Endothelial cell of umbilical vein (primary cell): ENCODE measurements at regions not wholly inside any gene's neighbourhood (a gene's known extent, or its start where the extent isn't known, plus 50 kb on each side); places are given as distances from the start of the nearest gene placed in this dataset.

Experiments
- BruUV-seq: library from RNA; stranded (reverse); fragments of 400-500 nt; replicated peaks from 2 replicates; lab custom pipeline; 2021; lab: Mats Ljungman, UMichigan
- CTCF ChIA-PET: fragments of 300-600, 350-600 bp; sonication (Branson Sonifier 250); formaldehyde crosslinking; loops from one replicate; lab custom pipeline; 2021; ENCODE audit warnings: antibody characterized with exemption, inconsistent platforms; lab: Charles Lee
- POLR2A ChIA-PET: fragments of 300-600, 350-600 bp; sonication (Branson Sonifier 250); formaldehyde crosslinking; loops from one replicate; lab custom pipeline; 2021; ENCODE audit warnings: antibody characterized with exemption, inconsistent platforms; lab: Charles Lee
- DNase-seq: peaks from one replicate; pipeline ENCODE4 v3.0.0-alpha.2; 2011; ENCODE audit warnings: low read depth, low spot score
- FAIRE-seq: peaks from 2 replicates; lab custom pipeline; 2011; peaks lifted over from hg19 to GRCh38; lab: Jason Lieb, UNC
- H2AFZ ChIP-seq: 2 replicates; pipeline ENCODE4 v1.6.0; 2012; ENCODE audit warnings: low read depth, low read length, control low read depth, inconsistent platforms
- H3K27ac ChIP-seq: 2 replicates; pipeline ENCODE4 v1.5.1; 2011; ENCODE audit warnings: low read depth, mild to moderate bottlenecking, control low read depth, low read length, moderate library complexity; ENCODE audit not compliant: insufficient read depth
- H3K27me3 ChIP-seq, 2 experiments: 2 replicates each; pipeline versions ENCODE4 v1.6.0 to v1.6.1; 2011; ENCODE audit warnings: low read length in 2 of 2, mixed read lengths in 1 of 2; ENCODE audit not compliant: control insufficient read depth in 2 of 2, insufficient read depth in 2 of 2
- H3K36me3 ChIP-seq, 2 experiments: 2 replicates in 1 of 2; 3 replicates in 1 of 2; pipeline ENCODE4 v1.5.1; 2011; ENCODE audit warnings: low read length in 2 of 2, mild to moderate bottlenecking in 1 of 2, moderate library complexity in 1 of 2; ENCODE audit not compliant: control insufficient read depth in 2 of 2, insufficient read depth in 2 of 2; ENCODE audit errors: extremely low read depth in 1 of 2
- H3K4me1 ChIP-seq: 3 replicates; pipeline ENCODE4 v1.5.1; 2011; ENCODE audit warnings: mild to moderate bottlenecking, low read length; ENCODE audit not compliant: control insufficient read depth, insufficient read depth; ENCODE audit errors: extremely low read depth
- H3K4me2 ChIP-seq: 2 replicates; pipeline ENCODE4 v1.6.1; 2011; ENCODE audit warnings: low read length, control low read depth, mixed read lengths; ENCODE audit not compliant: insufficient read depth
- H3K4me3 ChIP-seq, 3 experiments: fragments of 200-600 bp in 1 of 3; sonication (generic), shearing (Covaris generic) in 1 of 3; replicated peaks in 1 of 3; 2 replicates each; pipeline ENCODE4 v1.5.1; 2011 to 2016; ENCODE audit warnings: control low read depth in 3 of 3, low read length in 3 of 3, mild to moderate bottlenecking in 2 of 3, inconsistent platforms in 1 of 3, low read depth in 1 of 3, moderate library complexity in 1 of 3; ENCODE audit not compliant: insufficient read depth in 1 of 3
- H3K79me2 ChIP-seq: 2 replicates; pipeline ENCODE4 v1.6.0; 2012; ENCODE audit warnings: low read length, inconsistent platforms; ENCODE audit not compliant: control insufficient read depth, insufficient read depth
- H3K9ac ChIP-seq: replicated peaks from 2 replicates; pipeline ENCODE3; 2011; ENCODE audit warnings: low read length, control low read depth; ENCODE audit not compliant: insufficient read depth; ENCODE audit errors: extremely low read depth
- H3K9me1 ChIP-seq: replicated peaks from 3 replicates; pipeline ENCODE4 v1.6.0; 2011; ENCODE audit warnings: mild to moderate bottlenecking, low read length; ENCODE audit not compliant: control insufficient read depth, insufficient read depth; ENCODE audit errors: extremely low read depth
- H3K9me3 ChIP-seq: replicated peaks from 2 replicates; pipeline ENCODE4 v1.5.1; 2012; ENCODE audit warnings: low read length, inconsistent platforms; ENCODE audit not compliant: control insufficient read depth, insufficient read depth
- H4K20me1 ChIP-seq: replicated peaks from 2 replicates; pipeline ENCODE3; 2011; ENCODE audit warnings: mild to moderate bottlenecking, low read length; ENCODE audit not compliant: control insufficient read depth, insufficient read depth; ENCODE audit errors: extremely low read depth
- EZH2 ChIP-seq: IDR thresholded peaks from 2 replicates; pipeline ENCODE4 v1.6.1; 2012; ENCODE audit warnings: borderline replicate concordance, low read depth, mild to moderate bottlenecking, moderate library complexity, low read length, inconsistent platforms; ENCODE audit not compliant: severe bottlenecking
- FOS ChIP-seq: IDR thresholded peaks from 2 replicates; pipeline ENCODE4 v1.6.1; 2011; ENCODE audit warnings: mild to moderate bottlenecking, low read length, moderate library complexity, borderline replicate concordance; ENCODE audit not compliant: insufficient read depth
- MYC ChIP-seq: IDR thresholded peaks from one replicate; pipeline ENCODE4 v1.6.1; 2011; ENCODE audit warnings: mild to moderate bottlenecking, low read depth, low read length
- POLR2A ChIP-seq: IDR thresholded peaks from 2 replicates; pipeline ENCODE4 v1.6.1; 2012; ENCODE audit warnings: low read depth, mild to moderate bottlenecking, control low read depth, low read length
- dilution Hi-C: fragments of 300-500 bp; cut with MboI; formaldehyde crosslinking; loops from one replicate; pipeline ENCODE4 v1.15.0; 2019; ENCODE audit warnings: low sequenced_read_pairs; ENCODE audit not compliant: extremely low pct_ligation_motif_present
- intact Hi-C: fragments of 100-400 bp; cut with micrococcal nuclease; formaldehyde crosslinking; loops from one replicate; pipeline ENCODE4 v1.10.0; 2022
- TF ChIP-seq, protein P1 (sequence below): IDR thresholded peaks from 2 replicates; pipeline ENCODE4 v1.6.1; 2011; ENCODE audit not compliant: insufficient read depth, insufficient read length
- TF ChIP-seq, protein P2 (sequence below), 2 donors: IDR thresholded peaks; 1 replicate in 1 of 2; 2 replicates in 1 of 2; pipeline ENCODE4 v1.5.1; 2011; ENCODE audit warnings: low read length in 2 of 2, mild to moderate bottlenecking in 2 of 2, moderate library complexity in 2 of 2, control low read depth in 1 of 2, inconsistent platforms in 1 of 2, low read depth in 1 of 2; ENCODE audit not compliant: insufficient read depth in 1 of 2; ENCODE audit errors: extremely low read depth in 1 of 2

DNA sequence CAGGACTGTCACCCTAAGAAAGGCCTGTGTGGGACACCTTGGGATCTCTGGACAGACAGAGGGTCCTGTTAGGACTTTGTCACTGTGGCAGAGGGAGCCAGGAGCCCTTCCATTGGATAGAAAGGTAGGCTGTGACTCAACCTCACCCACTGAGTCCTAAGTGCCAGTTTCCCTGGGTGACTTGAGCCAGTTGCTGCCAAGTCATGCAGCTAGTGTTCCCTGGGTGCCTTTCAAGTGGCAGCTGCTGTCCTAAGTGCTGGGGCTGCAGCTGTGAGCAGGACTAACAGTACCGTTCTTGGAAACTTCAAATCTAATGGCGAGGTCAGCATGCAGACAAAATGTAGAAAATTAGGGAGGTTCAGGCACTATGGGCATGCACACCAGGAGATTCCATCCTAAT is 393.7 kb downstream of the TMEM135 start:
- FAIRE-seq (no peak), DNase-seq (no peak)
- H3K79me2 ChIP-seq, result no peaks in the 10 kb centered on the region
- intact Hi-C loops (no loop called here), dilution Hi-C loops (no loop called here)
- POLR2A ChIA-PET, result no interaction called here
- no peaks in the 10 kb centered on the region for H3K36me3 ChIP-seq
- H3K27ac ChIP-seq, result no peak overlapping the region
- H2AFZ ChIP-seq, result no peak overlapping the region
- no peaks in the 10 kb centered on the region for H3K9me3 ChIP-seq
- no peak overlapping the region for H3K9ac ChIP-seq
- peaks cover 9% of the 10 kb centered on the region for H3K4me1 ChIP-seq
- H4K20me1 ChIP-seq, result no peaks in the 10 kb centered on the region
- H3K4me3 ChIP-seq, result no peak overlapping the region
- no peaks in the 10 kb centered on the region for H3K27me3 ChIP-seq
- no TSS peak for BruUV-seq
- TF ChIP-seq, protein P1, sequence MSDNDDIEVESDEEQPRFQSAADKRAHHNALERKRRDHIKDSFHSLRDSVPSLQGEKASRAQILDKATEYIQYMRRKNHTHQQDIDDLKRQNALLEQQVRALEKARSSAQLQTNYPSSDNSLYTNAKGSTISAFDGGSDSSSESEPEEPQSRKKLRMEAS, result no peak
- no peak for TF ChIP-seq EZH2
- no peak for TF ChIP-seq FOS
- TF ChIP-seq, protein P2, sequence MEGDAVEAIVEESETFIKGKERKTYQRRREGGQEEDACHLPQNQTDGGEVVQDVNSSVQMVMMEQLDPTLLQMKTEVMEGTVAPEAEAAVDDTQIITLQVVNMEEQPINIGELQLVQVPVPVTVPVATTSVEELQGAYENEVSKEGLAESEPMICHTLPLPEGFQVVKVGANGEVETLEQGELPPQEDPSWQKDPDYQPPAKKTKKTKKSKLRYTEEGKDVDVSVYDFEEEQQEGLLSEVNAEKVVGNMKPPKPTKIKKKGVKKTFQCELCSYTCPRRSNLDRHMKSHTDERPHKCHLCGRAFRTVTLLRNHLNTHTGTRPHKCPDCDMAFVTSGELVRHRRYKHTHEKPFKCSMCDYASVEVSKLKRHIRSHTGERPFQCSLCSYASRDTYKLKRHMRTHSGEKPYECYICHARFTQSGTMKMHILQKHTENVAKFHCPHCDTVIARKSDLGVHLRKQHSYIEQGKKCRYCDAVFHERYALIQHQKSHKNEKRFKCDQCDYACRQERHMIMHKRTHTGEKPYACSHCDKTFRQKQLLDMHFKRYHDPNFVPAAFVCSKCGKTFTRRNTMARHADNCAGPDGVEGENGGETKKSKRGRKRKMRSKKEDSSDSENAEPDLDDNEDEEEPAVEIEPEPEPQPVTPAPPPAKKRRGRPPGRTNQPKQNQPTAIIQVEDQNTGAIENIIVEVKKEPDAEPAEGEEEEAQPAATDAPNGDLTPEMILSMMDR (IDR thresholded peaks at IDR 0.05; ENCODE audit: extremely low read depth in 1 of 2, insufficient read depth in 1 of 2, low read depth in 1 of 2, low read length in 2 of 2), result no peak
- TF ChIP-seq MYC, result no peak
- TF ChIP-seq POLR2A, result no peak
- peak overlapping the region; percentile 5 for H3K4me2 ChIP-seq
- CTCF ChIA-PET, result interaction anchor here (1.8 to 2.1 kb wide), 3 partner anchors 10 to 78 kb away, joined by 7 to 19 read pairs (median 13); no protein-coding TSS in a partner anchor
- H3K9me1 ChIP-seq, result no peaks in the 10 kb centered on the region

DNA sequence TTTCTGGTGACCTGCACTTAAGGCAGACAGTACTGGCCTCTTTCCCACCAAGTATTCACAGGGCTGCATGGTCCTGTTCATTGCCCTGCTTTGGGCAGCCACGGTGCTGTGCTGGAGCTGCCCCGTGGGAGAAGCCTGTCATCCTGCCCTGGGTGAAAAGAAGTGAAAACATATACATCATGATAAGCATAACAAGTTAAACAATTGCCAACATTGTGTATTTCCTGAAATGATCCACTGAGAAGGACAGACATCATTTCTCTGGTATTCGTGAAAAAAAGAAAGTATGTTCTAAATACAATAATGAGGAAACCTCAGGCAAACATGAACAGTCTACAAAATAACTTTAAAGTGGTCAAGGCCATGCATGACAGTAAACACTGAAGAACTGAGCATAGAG is 393.1 kb downstream of the TMEM135 start:
- Histone ChIP-seq H3K27me3 (no peaks in the 10 kb centered on the region), H3K9ac (no peak overlapping the region), H3K36me3 (no peaks in the 10 kb centered on the region), H2AFZ (peak overlapping the region; percentile 5), H3K4me2 (peak overlapping the region; percentile 5), H3K4me3 (no peak overlapping the region), H3K79me2 (no peaks in the 10 kb centered on the region), H4K20me1 (no peaks in the 10 kb centered on the region), H3K9me1 (no peaks in the 10 kb centered on the region), H3K9me3 (no peaks in the 10 kb centered on the region), H3K27ac (no peak overlapping the region), H3K4me1 (peaks cover 9% of the 10 kb centered on the region)
- DNase-seq (peak; percentile 69), FAIRE-seq (peak; percentile 67)
- ChIA-PET POLR2A (no interaction called here), CTCF (interaction anchor here (2.1 kb wide), 1 partner anchor 9 kb away, joined by 19 read pairs; no protein-coding TSS in a partner anchor)
- intact Hi-C loops, result no loop called here
- dilution Hi-C loops, result no loop called here
- BruUV-seq, result no TSS peak
- TF ChIP-seq, protein P2 (IDR thresholded peaks at IDR 0.05; ENCODE audit: extremely low read depth in 1 of 2, insufficient read depth in 1 of 2, low read depth in 1 of 2, low read length in 2 of 2), result no peak
